HepG2 (cell line): ENCODE measurements at regions not wholly inside any gene's neighbourhood (a gene's known extent, or its start where the extent isn't known, plus 50 kb on each side); places are given as distances from the start of the nearest gene placed in this dataset.

ENCODE experiments used
- ATAD3A ChIP-seq: sonication (generic); formaldehyde crosslinking; IDR thresholded peaks from 2 replicates; pipeline ENCODE4 v1.4.0; 2020; ENCODE audit warnings: missing genetic modification reagents
- BCLAF1 ChIP-seq: fragments of 450-650 bp; IDR thresholded peaks from 2 replicates; pipeline ENCODE4 v1.6.1; 2017; ENCODE audit warnings: mild to moderate bottlenecking
- JUN ChIP-seq: sonication (generic); formaldehyde crosslinking; IDR thresholded peaks from 2 replicates; pipeline ENCODE4 v1.4.0; 2020; ENCODE audit warnings: mild to moderate bottlenecking, missing genetic modification reagents
- NR2F2 ChIP-seq: IDR thresholded peaks from 2 replicates; pipeline ENCODE4 v1.6.1; 2012; ENCODE audit warnings: low read depth, inconsistent platforms, borderline replicate concordance
- TARDBP ChIP-seq: sonication (generic); formaldehyde crosslinking; IDR thresholded peaks from 2 replicates; pipeline ENCODE4 v1.8.0; 2022; ENCODE audit warnings: mild to moderate bottlenecking, missing genetic modification reagents
- ZBTB7A ChIP-seq: sonication (generic); formaldehyde crosslinking; IDR thresholded peaks from 2 replicates; pipeline ENCODE4 v1.8.0; 2022; ENCODE audit warnings: mild to moderate bottlenecking, missing genetic modification reagents
- ZNF766 ChIP-seq: sonication (generic); formaldehyde crosslinking; IDR thresholded peaks from 2 replicates; pipeline ENCODE4 v1.5.0; 2020; ENCODE audit warnings: missing genetic modification reagents, borderline replicate concordance
- TF ChIP-seq, protein P1 (sequence below): sonication (generic); formaldehyde crosslinking; IDR thresholded peaks from 2 replicates; pipeline ENCODE4 v1.5.0; 2020; ENCODE audit warnings: mild to moderate bottlenecking, missing genetic modification reagents, moderate library complexity
- TF ChIP-seq, protein P2 (sequence below): sonication (generic); formaldehyde crosslinking; IDR thresholded peaks from 2 replicates; pipeline ENCODE4 v1.4.0; 2020; ENCODE audit warnings: low read depth, missing genetic modification reagents

GRCh38 chr10:43921881-43922280 is 273.2 kb upstream of the ZNF32 start:
- TF ChIP-seq JUN (CRISPR knock-in tag) (no peak), ZNF766 (CRISPR knock-in tag) (no peak), TARDBP (CRISPR knock-in tag) (no peak), ZBTB7A (CRISPR knock-in tag) (no peak), NR2F2 (no peak), BCLAF1 (no peak), ATAD3A (no peak)
- TF ChIP-seq, protein P1, sequence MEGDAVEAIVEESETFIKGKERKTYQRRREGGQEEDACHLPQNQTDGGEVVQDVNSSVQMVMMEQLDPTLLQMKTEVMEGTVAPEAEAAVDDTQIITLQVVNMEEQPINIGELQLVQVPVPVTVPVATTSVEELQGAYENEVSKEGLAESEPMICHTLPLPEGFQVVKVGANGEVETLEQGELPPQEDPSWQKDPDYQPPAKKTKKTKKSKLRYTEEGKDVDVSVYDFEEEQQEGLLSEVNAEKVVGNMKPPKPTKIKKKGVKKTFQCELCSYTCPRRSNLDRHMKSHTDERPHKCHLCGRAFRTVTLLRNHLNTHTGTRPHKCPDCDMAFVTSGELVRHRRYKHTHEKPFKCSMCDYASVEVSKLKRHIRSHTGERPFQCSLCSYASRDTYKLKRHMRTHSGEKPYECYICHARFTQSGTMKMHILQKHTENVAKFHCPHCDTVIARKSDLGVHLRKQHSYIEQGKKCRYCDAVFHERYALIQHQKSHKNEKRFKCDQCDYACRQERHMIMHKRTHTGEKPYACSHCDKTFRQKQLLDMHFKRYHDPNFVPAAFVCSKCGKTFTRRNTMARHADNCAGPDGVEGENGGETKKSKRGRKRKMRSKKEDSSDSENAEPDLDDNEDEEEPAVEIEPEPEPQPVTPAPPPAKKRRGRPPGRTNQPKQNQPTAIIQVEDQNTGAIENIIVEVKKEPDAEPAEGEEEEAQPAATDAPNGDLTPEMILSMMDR, result no peak
- TF ChIP-seq, protein P2, sequence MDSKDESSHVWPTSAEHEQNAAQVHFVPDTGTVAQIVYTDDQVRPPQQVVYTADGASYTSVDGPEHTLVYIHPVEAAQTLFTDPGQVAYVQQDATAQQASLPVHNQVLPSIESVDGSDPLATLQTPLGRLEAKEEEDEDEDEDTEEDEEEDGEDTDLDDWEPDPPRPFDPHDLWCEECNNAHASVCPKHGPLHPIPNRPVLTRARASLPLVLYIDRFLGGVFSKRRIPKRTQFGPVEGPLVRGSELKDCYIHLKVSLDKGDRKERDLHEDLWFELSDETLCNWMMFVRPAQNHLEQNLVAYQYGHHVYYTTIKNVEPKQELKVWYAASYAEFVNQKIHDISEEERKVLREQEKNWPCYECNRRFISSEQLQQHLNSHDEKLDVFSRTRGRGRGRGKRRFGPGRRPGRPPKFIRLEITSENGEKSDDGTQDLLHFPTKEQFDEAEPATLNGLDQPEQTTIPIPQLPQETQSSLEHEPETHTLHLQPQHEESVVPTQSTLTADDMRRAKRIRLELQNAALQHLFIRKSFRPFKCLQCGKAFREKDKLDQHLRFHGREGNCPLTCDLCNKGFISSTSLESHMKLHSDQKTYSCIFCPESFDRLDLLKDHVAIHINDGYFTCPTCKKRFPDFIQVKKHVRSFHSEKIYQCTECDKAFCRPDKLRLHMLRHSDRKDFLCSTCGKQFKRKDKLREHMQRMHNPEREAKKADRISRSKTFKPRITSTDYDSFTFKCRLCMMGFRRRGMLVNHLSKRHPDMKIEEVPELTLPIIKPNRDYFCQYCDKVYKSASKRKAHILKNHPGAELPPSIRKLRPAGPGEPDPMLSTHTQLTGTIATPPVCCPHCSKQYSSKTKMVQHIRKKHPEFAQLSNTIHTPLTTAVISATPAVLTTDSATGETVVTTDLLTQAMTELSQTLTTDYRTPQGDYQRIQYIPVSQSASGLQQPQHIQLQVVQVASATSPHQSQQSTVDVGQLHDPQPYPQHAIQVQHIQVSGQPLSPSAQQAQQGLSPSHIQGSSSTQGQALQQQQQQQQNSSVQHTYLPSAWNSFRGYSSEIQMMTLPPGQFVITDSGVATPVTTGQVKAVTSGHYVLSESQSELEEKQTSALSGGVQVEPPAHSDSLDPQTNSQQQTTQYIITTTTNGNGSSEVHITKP, result no peak
